Gastroesophageal sphincter (tissue), 3 donors: ENCODE measurements at regions not wholly inside any gene's neighbourhood (a gene's known extent, or its start where the extent isn't known, plus 50 kb on each side); places are given as distances from the start of the nearest gene placed in this dataset.

Experiments
- CTCF ChIP-seq, 4 experiments: fragments of 200-600 bp in 2 of 4; fragments of 450-650 bp in 2 of 4; sonication (generic) in 1 of 4; IDR thresholded peaks; one replicate each; pipeline ENCODE4 v1.5.1; 2017 to 2019; ENCODE audit warnings: antibody characterized with exemption in 4 of 4, mild to moderate bottlenecking in 2 of 4, moderate library complexity in 2 of 4
- EP300 ChIP-seq: sonication (generic); formaldehyde crosslinking; IDR thresholded peaks from one replicate; pipeline ENCODE4 v1.6.1; 2017; ENCODE audit warnings: antibody characterized with exemption, mild to moderate bottlenecking
- POLR2A ChIP-seq, 2 donors: fragments of 450-650 bp; IDR thresholded peaks; one replicate each; pipeline ENCODE4 v1.6.1; 2017; ENCODE audit warnings: antibody characterized with exemption in 2 of 2, mild to moderate bottlenecking in 2 of 2, moderate library complexity in 1 of 2
- POLR2AphosphoS5 ChIP-seq: sonication (generic); formaldehyde crosslinking; IDR thresholded peaks from one replicate; pipeline ENCODE4 v1.6.1; 2017; ENCODE audit warnings: antibody characterized with exemption

DNA sequence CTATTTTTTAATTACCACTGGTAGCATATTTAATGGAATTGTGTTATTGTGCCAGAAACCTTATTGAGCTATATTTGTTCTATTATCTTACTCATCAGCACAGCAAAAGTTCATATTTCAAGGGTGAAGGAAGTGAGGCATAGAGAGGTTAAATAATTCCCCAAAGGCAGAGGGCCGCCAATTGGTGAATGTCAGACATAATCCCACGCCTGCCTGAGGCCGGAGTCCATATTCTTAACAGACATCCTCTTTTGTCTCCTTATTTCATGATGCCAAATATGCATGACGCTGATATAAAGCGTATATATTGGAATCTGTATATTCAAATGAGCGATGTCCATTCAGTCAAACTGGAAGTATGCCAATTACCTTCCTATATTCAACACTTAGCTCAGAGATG is 505.0 kb upstream of the SLC35B3 start:
- no peak for TF ChIP-seq CTCF (IDR thresholded peaks at IDR 0.05)
- TF ChIP-seq POLR2AphosphoS5 = no peak
- TF ChIP-seq POLR2A (IDR thresholded peaks at IDR 0.05) = no peak
- TF ChIP-seq EP300 = no peak
